ENCODE measurements at regions not wholly inside any gene's neighbourhood (a gene's known extent, or its start where the extent isn't known, plus 50 kb on each side); places are given as distances from the start of the nearest gene placed in this dataset.

DNA sequence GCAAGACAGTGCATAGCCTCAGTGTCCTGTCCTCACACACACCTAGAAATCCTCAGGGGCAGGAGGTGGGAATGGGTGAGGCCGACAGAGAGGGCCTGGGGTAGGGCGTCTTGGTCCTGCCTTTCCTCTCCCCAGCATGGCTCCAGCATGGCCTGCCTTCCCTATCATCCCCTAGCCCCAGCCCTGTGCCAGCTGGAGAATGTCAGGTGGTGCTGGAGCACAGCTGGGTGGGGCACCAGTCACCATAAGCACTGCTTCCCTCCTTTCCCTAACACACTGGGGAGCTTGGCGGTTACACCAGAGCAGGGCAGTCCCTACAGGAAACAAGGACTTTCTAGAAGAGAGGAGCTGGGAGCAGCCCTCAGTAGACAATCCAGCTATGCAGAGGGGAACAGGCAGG lies 236.8 kb downstream of the KLF13 start:
- Histone ChIP-seq H3K9me3 (peaks cover 4% of the 10 kb centered on the region), H3K27ac (no peak overlapping the region), H3K27me3 (replicated peaks; ENCODE audit: insufficient read depth) (no peaks in the 10 kb centered on the region), H3K4me3 (no peak overlapping the region), H3K36me3 (no peaks in the 10 kb centered on the region), H3K4me1 (ENCODE audit: control insufficient read depth in 1 of 2, low read depth in 2 of 2) (no peaks in the 10 kb centered on the region)
- ATAC-seq (ENCODE audit: insufficient number of reproducible peaks, low FRiP score, low read depth) = no peak
- TF ChIP-seq, protein P1, sequence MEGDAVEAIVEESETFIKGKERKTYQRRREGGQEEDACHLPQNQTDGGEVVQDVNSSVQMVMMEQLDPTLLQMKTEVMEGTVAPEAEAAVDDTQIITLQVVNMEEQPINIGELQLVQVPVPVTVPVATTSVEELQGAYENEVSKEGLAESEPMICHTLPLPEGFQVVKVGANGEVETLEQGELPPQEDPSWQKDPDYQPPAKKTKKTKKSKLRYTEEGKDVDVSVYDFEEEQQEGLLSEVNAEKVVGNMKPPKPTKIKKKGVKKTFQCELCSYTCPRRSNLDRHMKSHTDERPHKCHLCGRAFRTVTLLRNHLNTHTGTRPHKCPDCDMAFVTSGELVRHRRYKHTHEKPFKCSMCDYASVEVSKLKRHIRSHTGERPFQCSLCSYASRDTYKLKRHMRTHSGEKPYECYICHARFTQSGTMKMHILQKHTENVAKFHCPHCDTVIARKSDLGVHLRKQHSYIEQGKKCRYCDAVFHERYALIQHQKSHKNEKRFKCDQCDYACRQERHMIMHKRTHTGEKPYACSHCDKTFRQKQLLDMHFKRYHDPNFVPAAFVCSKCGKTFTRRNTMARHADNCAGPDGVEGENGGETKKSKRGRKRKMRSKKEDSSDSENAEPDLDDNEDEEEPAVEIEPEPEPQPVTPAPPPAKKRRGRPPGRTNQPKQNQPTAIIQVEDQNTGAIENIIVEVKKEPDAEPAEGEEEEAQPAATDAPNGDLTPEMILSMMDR (IDR thresholded peaks at IDR 0.05) = no peak
- DNase-seq (ENCODE audit: low spot score) = no peak

DNA sequence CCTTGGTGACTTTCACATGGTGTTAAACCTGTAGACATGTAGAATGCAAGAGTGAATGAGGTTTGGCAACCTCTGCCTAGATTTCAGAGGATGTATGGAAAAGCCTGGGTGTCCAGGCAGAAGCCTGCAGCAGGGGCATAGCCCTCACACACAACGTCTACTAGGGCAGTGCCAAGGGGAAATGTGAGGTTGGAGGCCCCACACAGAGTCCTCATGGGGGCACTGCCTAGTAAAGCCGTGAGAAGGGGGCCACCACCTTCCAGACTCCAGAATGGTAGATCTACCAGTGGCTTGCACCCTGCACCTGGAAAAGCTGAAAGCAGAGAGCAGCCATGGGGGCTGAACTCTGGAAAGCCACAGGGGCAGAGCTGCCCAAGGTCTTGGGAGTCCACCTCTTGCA lies 241.2 kb downstream of the KLF13 start:
- no peaks in the 10 kb centered on the region for H3K36me3 ChIP-seq
- H3K27me3 ChIP-seq (replicated peaks; ENCODE audit: insufficient read depth) = no peaks in the 10 kb centered on the region
- TF ChIP-seq, protein P1 (IDR thresholded peaks at IDR 0.05) = no peak
- no peaks in the 10 kb centered on the region for H3K4me1 ChIP-seq (ENCODE audit: control insufficient read depth in 1 of 2, low read depth in 2 of 2)
- no peak overlapping the region for H3K4me3 ChIP-seq
- no peak overlapping the region for H3K27ac ChIP-seq
- peaks cover 4% of the 10 kb centered on the region for H3K9me3 ChIP-seq
- DNase-seq (ENCODE audit: low spot score) = no peak
- no peak for ATAC-seq (ENCODE audit: insufficient number of reproducible peaks, low FRiP score, low read depth)

DNA sequence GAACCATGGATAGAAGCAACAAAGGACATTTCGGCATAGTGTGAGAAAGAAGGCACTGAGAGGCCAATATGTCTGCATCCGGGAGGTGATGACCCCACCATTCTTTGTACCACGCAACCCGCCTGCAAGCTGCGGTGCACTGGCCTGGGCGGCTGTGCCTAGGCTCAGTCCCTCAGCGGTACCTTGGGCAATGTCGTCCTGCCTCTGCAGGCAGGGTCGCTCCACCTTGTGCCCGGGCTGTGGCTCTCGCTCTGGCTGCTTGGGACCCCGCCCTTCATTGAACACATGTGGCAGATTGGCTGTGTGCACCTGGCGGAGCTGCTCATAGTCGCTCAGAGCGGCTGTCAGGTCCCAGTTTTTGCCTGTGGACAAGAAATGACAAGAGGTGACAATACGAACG lies 243.2 kb downstream of the KLF13 start:
- DNase-seq (ENCODE audit: low spot score) = no peak
- H3K27ac ChIP-seq = no peak overlapping the region
- H3K9me3 ChIP-seq = peaks cover 4% of the 10 kb centered on the region
- H3K36me3 ChIP-seq = no peaks in the 10 kb centered on the region
- H3K4me1 ChIP-seq (ENCODE audit: control insufficient read depth in 1 of 2, low read depth in 2 of 2) = no peaks in the 10 kb centered on the region
- no peaks in the 10 kb centered on the region for H3K27me3 ChIP-seq (replicated peaks; ENCODE audit: insufficient read depth)
- TF ChIP-seq, protein P1 (IDR thresholded peaks at IDR 0.05) = no peak
- H3K4me3 ChIP-seq = no peak overlapping the region
- no peak for ATAC-seq (ENCODE audit: insufficient number of reproducible peaks, low FRiP score, low read depth)

DNA sequence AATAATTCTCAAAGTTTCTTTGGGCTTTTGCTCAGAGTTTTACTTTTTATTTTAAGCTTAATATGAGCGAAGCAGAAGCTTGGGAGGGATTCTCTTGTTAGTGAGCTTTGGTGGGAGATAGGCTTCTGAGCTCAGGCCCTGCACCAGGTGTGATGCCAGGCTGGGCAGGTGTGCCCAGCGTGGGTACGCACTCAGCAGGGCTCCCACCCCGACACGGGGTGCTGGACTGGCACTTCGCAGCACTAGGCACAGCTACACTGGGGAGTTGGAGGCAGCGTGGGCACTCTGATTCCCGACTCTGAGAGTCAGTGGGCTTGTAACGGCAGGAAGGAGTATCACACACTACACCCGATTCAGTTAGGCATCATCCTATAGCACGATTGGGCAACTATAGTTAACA lies 244.0 kb downstream of the KLF13 start:
- no peaks in the 10 kb centered on the region for H3K27me3 ChIP-seq (replicated peaks; ENCODE audit: insufficient read depth)
- H3K36me3 ChIP-seq = no peaks in the 10 kb centered on the region
- no peak for DNase-seq (ENCODE audit: low spot score)
- peaks cover 4% of the 10 kb centered on the region for H3K9me3 ChIP-seq
- TF ChIP-seq, protein P1 (IDR thresholded peaks at IDR 0.05) = no peak
- H3K4me1 ChIP-seq (ENCODE audit: control insufficient read depth in 1 of 2, low read depth in 2 of 2) = no peaks in the 10 kb centered on the region
- H3K4me3 ChIP-seq = no peak overlapping the region
- no peak overlapping the region for H3K27ac ChIP-seq
- no peak for ATAC-seq (ENCODE audit: insufficient number of reproducible peaks, low FRiP score, low read depth)

DNA sequence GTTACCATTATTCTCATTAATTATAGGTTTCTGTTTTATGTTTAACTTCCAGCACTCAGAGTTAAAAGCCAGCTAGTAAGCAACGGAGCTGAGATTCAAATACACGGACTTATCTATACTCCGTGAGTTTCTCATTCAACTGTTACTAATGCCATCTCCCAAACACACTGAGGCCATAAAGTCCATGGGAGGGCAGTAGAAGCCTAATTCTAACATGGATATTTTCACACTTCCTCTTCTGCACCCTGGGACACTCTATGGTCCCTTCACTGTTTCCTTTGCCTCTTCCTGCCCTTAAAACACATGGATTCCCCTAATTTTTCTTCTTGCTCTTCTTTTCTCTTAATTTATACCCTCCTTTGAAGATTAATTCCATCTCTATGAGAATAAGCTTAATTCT lies 245.0 kb downstream of the KLF13 start:
- Histone ChIP-seq H3K27ac (no peak overlapping the region), H3K4me3 (no peak overlapping the region), H3K27me3 (replicated peaks; ENCODE audit: insufficient read depth) (no peaks in the 10 kb centered on the region), H3K36me3 (no peaks in the 10 kb centered on the region), H3K4me1 (ENCODE audit: control insufficient read depth in 1 of 2, low read depth in 2 of 2) (no peaks in the 10 kb centered on the region), H3K9me3 (peaks cover 4% of the 10 kb centered on the region)
- TF ChIP-seq, protein P1 (IDR thresholded peaks at IDR 0.05) = no peak
- ATAC-seq (ENCODE audit: insufficient number of reproducible peaks, low FRiP score, low read depth) (no peak), DNase-seq (ENCODE audit: low spot score) (no peak)
